ENCODE measurements at regions not wholly inside any gene's neighbourhood (a gene's known extent, or its start where the extent isn't known, plus 50 kb on each side); places are given as distances from the start of the nearest gene placed in this dataset.

DNA sequence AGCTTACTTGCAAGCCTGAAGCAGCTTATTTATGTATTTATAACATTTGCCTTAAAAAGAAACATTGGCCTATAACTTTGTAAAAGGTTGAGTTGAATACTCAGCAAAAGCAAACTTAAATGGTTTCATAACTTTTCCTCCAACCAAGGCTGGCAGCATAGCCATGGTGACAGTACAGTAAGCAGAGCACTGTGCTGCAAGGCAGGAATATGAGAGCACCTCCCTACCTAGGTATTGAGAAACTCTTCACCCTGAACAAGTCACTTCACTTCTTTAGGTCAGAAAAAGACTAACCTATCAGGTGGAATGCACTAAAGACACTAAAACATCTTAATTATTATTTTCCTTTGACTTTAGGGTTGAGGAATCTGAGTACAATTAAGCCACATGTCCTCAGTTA is 63.9 kb upstream of the GYPA start:
- Histone ChIP-seq H2BK20ac (ENCODE audit: low read depth, low read length) (no peak overlapping the region), H2BK120ac (ENCODE audit: low read depth, low read length) (no peak overlapping the region), H3K4me2 (ENCODE audit: low read depth, low read length) (no peak overlapping the region), H3K4me3 (ENCODE audit: insufficient read depth, low read depth, low read length) (no peak overlapping the region), H3K9ac (ENCODE audit: low read depth, low read length) (no peak overlapping the region), H3K9me3 (ENCODE audit: control insufficient read depth, insufficient read depth, low read length) (no peaks in the 10 kb centered on the region), H3K4me1 (ENCODE audit: control insufficient read depth, insufficient read depth, low read length) (no peaks in the 10 kb centered on the region), H3K27ac (ENCODE audit: insufficient read depth, low read length) (no peak overlapping the region), H2BK15ac (ENCODE audit: low read depth, low read length) (no peak overlapping the region), H2AFZ (replicated peaks; ENCODE audit: low read length, poor library complexity) (no peak overlapping the region), H3K56ac (ENCODE audit: extremely low read depth, insufficient read depth, low read length) (no peak overlapping the region), H3K14ac (replicated peaks; ENCODE audit: low read depth, low read length) (no peak overlapping the region), H3K9me1 (ENCODE audit: insufficient read depth, low read length) (no peaks in the 10 kb centered on the region), H3K27me3 (ENCODE audit: control insufficient read depth, insufficient read depth, low read length) (no peaks in the 10 kb centered on the region), H3K4ac (ENCODE audit: low read depth, low read length) (no peak overlapping the region), H4K91ac (ENCODE audit: insufficient read depth, low read depth, low read length) (no peak overlapping the region), H3K36me3 (ENCODE audit: control insufficient read depth, insufficient read depth, low read length) (no peaks in the 10 kb centered on the region), H4K5ac (ENCODE audit: low read depth, low read length) (no peak overlapping the region), H4K8ac (ENCODE audit: low read depth in 2 of 2, low read length in 2 of 2) (no peak overlapping the region), H3K18ac (ENCODE audit: low read depth, low read length) (no peak overlapping the region), H3K79me1 (ENCODE audit: low read depth in 1 of 2, low read length in 2 of 2) (no peaks in the 10 kb centered on the region), H2BK5ac (ENCODE audit: low read depth, low read length, poor library complexity, severe bottlenecking) (no peak overlapping the region), H2AK9ac (replicated peaks; ENCODE audit: low read depth, low read length, poor library complexity) (no peak overlapping the region), H2AK5ac (ENCODE audit: low read depth, low read length) (no peak overlapping the region), H4K20me1 (ENCODE audit: insufficient read depth, low read length) (no peaks in the 10 kb centered on the region), H3K23ac (ENCODE audit: low read depth, low read length) (no peak overlapping the region)
- DNase-seq: no peak
- no TSS peak for BruUV-seq (replicated peaks)
- intact Hi-C loops (cut with micrococcal nuclease): no loop called here
- ChIA-PET POLR2A (ENCODE audit: unreplicated experiment) (no interaction called here), CTCF (no interaction called here)
- in situ Hi-C loops (cut with MboI; ENCODE audit: low sequenced_read_pairs): no loop called here
- dilution Hi-C loops (cut with HindIII; ENCODE audit: low sequenced_read_pairs, unreplicated experiment): no loop called here
- ATAC-seq (ENCODE audit: low read depth): no peak
- no peak for TF ChIP-seq POLR2A (IDR thresholded peaks at IDR 0.05; ENCODE audit: low read depth, low read length)
- TF ChIP-seq MAZ (IDR thresholded peaks at IDR 0.05; ENCODE audit: borderline replicate concordance, low read depth, low read length): no peak
- TF ChIP-seq NFE2L2 (IDR thresholded peaks at IDR 0.05; ENCODE audit: low read depth, low read length): no peak
- TF ChIP-seq, protein P1, sequence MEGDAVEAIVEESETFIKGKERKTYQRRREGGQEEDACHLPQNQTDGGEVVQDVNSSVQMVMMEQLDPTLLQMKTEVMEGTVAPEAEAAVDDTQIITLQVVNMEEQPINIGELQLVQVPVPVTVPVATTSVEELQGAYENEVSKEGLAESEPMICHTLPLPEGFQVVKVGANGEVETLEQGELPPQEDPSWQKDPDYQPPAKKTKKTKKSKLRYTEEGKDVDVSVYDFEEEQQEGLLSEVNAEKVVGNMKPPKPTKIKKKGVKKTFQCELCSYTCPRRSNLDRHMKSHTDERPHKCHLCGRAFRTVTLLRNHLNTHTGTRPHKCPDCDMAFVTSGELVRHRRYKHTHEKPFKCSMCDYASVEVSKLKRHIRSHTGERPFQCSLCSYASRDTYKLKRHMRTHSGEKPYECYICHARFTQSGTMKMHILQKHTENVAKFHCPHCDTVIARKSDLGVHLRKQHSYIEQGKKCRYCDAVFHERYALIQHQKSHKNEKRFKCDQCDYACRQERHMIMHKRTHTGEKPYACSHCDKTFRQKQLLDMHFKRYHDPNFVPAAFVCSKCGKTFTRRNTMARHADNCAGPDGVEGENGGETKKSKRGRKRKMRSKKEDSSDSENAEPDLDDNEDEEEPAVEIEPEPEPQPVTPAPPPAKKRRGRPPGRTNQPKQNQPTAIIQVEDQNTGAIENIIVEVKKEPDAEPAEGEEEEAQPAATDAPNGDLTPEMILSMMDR (conservative IDR thresholded peaks at IDR 0.05; ENCODE audit: low read depth, low read length): no peak
- TF ChIP-seq MXI1 (IDR thresholded peaks at IDR 0.05; ENCODE audit: borderline replicate concordance, low read depth, low read length): no peak
- no peak for TF ChIP-seq RCOR1 (IDR thresholded peaks at IDR 0.05; ENCODE audit: insufficient replicate concordance, low read length)
- TF ChIP-seq, protein P2, sequence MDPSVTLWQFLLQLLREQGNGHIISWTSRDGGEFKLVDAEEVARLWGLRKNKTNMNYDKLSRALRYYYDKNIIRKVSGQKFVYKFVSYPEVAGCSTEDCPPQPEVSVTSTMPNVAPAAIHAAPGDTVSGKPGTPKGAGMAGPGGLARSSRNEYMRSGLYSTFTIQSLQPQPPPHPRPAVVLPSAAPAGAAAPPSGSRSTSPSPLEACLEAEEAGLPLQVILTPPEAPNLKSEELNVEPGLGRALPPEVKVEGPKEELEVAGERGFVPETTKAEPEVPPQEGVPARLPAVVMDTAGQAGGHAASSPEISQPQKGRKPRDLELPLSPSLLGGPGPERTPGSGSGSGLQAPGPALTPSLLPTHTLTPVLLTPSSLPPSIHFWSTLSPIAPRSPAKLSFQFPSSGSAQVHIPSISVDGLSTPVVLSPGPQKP (IDR thresholded peaks at IDR 0.05; ENCODE audit: borderline replicate concordance, low read depth, low read length): no peak
- TF ChIP-seq MAFK (IDR thresholded peaks at IDR 0.05; ENCODE audit: low read depth, low read length): no peak
- TF ChIP-seq, protein P3, sequence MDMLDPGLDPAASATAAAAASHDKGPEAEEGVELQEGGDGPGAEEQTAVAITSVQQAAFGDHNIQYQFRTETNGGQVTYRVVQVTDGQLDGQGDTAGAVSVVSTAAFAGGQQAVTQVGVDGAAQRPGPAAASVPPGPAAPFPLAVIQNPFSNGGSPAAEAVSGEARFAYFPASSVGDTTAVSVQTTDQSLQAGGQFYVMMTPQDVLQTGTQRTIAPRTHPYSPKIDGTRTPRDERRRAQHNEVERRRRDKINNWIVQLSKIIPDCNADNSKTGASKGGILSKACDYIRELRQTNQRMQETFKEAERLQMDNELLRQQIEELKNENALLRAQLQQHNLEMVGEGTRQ (IDR thresholded peaks at IDR 0.05; ENCODE audit: low read depth, low read length): no peak
- no peak for TF ChIP-seq BHLHE40 (IDR thresholded peaks at IDR 0.05; ENCODE audit: low read depth, low read length)
- TF ChIP-seq RFX5 (IDR thresholded peaks at IDR 0.05; ENCODE audit: low read depth, low read length): no peak
- TF ChIP-seq CHD1 (IDR thresholded peaks at IDR 0.05; ENCODE audit: low read depth, low read length): no peak
- no peak for TF ChIP-seq CEBPB (IDR thresholded peaks at IDR 0.05; ENCODE audit: low read depth, low read length)
